ENCODE measurements at regions not wholly inside any gene's neighbourhood (a gene's known extent, or its start where the extent isn't known, plus 50 kb on each side); places are given as distances from the start of the nearest gene placed in this dataset.

- no peaks in the 10 kb centered on the region for H3K36me3 ChIP-seq (ENCODE audit: insufficient read depth, low read length)
- no peaks in the 10 kb centered on the region for H3K79me2 ChIP-seq (replicated peaks; ENCODE audit: insufficient read depth, low read length)
- no peaks in the 10 kb centered on the region for H3F3A ChIP-seq (ENCODE audit: insufficient read depth, low read length, poor library complexity, severe bottlenecking)
- TF ChIP-seq RAD21 (conservative IDR thresholded peaks at IDR 0.05) (no peak), MXI1 (conservative IDR thresholded peaks at IDR 0.05; ENCODE audit: poor library complexity, severe bottlenecking) (no peak), EP300 (conservative IDR thresholded peaks at IDR 0.05; ENCODE audit: poor library complexity, severe bottlenecking) (no peak), POLR2AphosphoS5 (IDR thresholded peaks at IDR 0.05) (no peak), CTCF (IDR thresholded peaks at IDR 0.05; ENCODE audit: poor library complexity, severe bottlenecking) (no peak), SMC3 (conservative IDR thresholded peaks at IDR 0.05; ENCODE audit: poor library complexity) (no peak), REST (IDR thresholded peaks at IDR 0.05; ENCODE audit: borderline replicate concordance) (no peak), TAF1 (IDR thresholded peaks at IDR 0.05; ENCODE audit: low read depth) (no peak), EZH2 (IDR thresholded peaks at IDR 0.05; ENCODE audit: borderline replicate concordance, insufficient read depth, low read length, poor library complexity, severe bottlenecking) (no peak)
- H4K20me1 ChIP-seq (ENCODE audit: insufficient read depth), result no peaks in the 10 kb centered on the region
- no peak overlapping the region for H2AFZ ChIP-seq (ENCODE audit: low read depth, low read length)
- no peaks in the 10 kb centered on the region for H3K9me2 ChIP-seq (ENCODE audit: insufficient read depth, low read length)
- no peak overlapping the region for H3K4me3 ChIP-seq (ENCODE audit: low read length)
- H3K9ac ChIP-seq (ENCODE audit: low read length), result no peak overlapping the region
- H3K4me2 ChIP-seq (ENCODE audit: low read length), result no peak overlapping the region
- no peaks in the 10 kb centered on the region for H3K9me3 ChIP-seq (ENCODE audit: low read length)
- no peaks in the 10 kb centered on the region for H3K27me3 ChIP-seq (ENCODE audit: insufficient read depth, low read depth, low read length)
- no peak overlapping the region for H3K27ac ChIP-seq (ENCODE audit: low read length)
Measured at GRCh38 chr18:22015156-22015555, 154.2 kb upstream of the GATA6 start.

GRCh38 chr18:22018366-22018765, 151.0 kb upstream of the GATA6 start:
- Histone ChIP-seq H3K9me2 (ENCODE audit: insufficient read depth, low read length) (no peaks in the 10 kb centered on the region), H3K4me3 (ENCODE audit: low read length) (no peak overlapping the region), H2AFZ (ENCODE audit: low read depth, low read length) (no peak overlapping the region), H3K9ac (ENCODE audit: low read length) (no peak overlapping the region), H3K27me3 (ENCODE audit: insufficient read depth, low read depth, low read length) (no peaks in the 10 kb centered on the region), H3K27ac (ENCODE audit: low read length) (no peak overlapping the region), H3K9me3 (ENCODE audit: low read length) (no peaks in the 10 kb centered on the region), H3K79me2 (replicated peaks; ENCODE audit: insufficient read depth, low read length) (no peaks in the 10 kb centered on the region), H3K4me2 (ENCODE audit: low read length) (no peak overlapping the region), H3K36me3 (ENCODE audit: insufficient read depth, low read length) (no peaks in the 10 kb centered on the region), H3F3A (ENCODE audit: insufficient read depth, low read length, poor library complexity, severe bottlenecking) (no peaks in the 10 kb centered on the region), H4K20me1 (ENCODE audit: insufficient read depth) (no peaks in the 10 kb centered on the region)
- TF ChIP-seq CTCF (IDR thresholded peaks at IDR 0.05; ENCODE audit: poor library complexity, severe bottlenecking) (no peak), POLR2AphosphoS5 (IDR thresholded peaks at IDR 0.05) (no peak), EP300 (conservative IDR thresholded peaks at IDR 0.05; ENCODE audit: poor library complexity, severe bottlenecking) (no peak), REST (IDR thresholded peaks at IDR 0.05; ENCODE audit: borderline replicate concordance) (no peak), EZH2 (IDR thresholded peaks at IDR 0.05; ENCODE audit: borderline replicate concordance, insufficient read depth, low read length, poor library complexity, severe bottlenecking) (no peak), RAD21 (conservative IDR thresholded peaks at IDR 0.05) (no peak), SMC3 (conservative IDR thresholded peaks at IDR 0.05; ENCODE audit: poor library complexity) (no peak), MXI1 (conservative IDR thresholded peaks at IDR 0.05; ENCODE audit: poor library complexity, severe bottlenecking) (no peak)
